Endodermal cell (in vitro differentiated cells): ENCODE measurements at regions not wholly inside any gene's neighbourhood (a gene's known extent, or its start where the extent isn't known, plus 50 kb on each side); places are given as distances from the start of the nearest gene placed in this dataset.

Experiments
- DNase-seq: peaks from one replicate; pipeline ENCODE4 v3.0.0-alpha.2; 2017
- H3K27ac ChIP-seq: 2 replicates; pipeline ENCODE4 v1.5.1; 2013; ENCODE audit warnings: mild to moderate bottlenecking, low read depth, low read length, moderate library complexity
- H3K27me3 ChIP-seq: 2 replicates; pipeline ENCODE4 v1.6.1; 2013; ENCODE audit warnings: mild to moderate bottlenecking, low read length, moderate library complexity; ENCODE audit not compliant: insufficient read depth, control insufficient read depth, poor library complexity, severe bottlenecking
- H3K36me3 ChIP-seq: 2 replicates; pipeline ENCODE4 v1.7.0; 2013; ENCODE audit warnings: mild to moderate bottlenecking, low read length, moderate library complexity; ENCODE audit not compliant: control insufficient read depth, insufficient read depth
- H3K4me1 ChIP-seq: one replicate; pipeline ENCODE4 v1.7.0; 2013; ENCODE audit warnings: low read length; ENCODE audit not compliant: control insufficient read depth, insufficient read depth
- H3K4me3 ChIP-seq: 2 replicates; pipeline ENCODE4 v1.5.1; 2013; ENCODE audit warnings: mild to moderate bottlenecking, low read length, moderate library complexity
- H3K9ac ChIP-seq: 2 replicates; pipeline ENCODE4 v1.6.1; 2013; ENCODE audit warnings: mild to moderate bottlenecking, low read length, moderate library complexity; ENCODE audit not compliant: poor library complexity, severe bottlenecking; ENCODE audit errors: extremely low read depth
- H3K9me3 ChIP-seq: 2 replicates; pipeline ENCODE4 v1.6.1; 2013; ENCODE audit warnings: mild to moderate bottlenecking, low read length, moderate library complexity; ENCODE audit not compliant: control insufficient read depth
- H3K27ac Mint-ChIP-seq: 2 replicates; pipeline ENCODE4 v1.8.0; 2020; ENCODE audit warnings: mixed read lengths
- H3K27me3 Mint-ChIP-seq: 2 replicates; pipeline ENCODE4 v1.8.0; 2021; ENCODE audit warnings: mild to moderate bottlenecking, mixed read lengths; ENCODE audit not compliant: insufficient read depth
- H3K36me3 Mint-ChIP-seq: 2 replicates; pipeline ENCODE4 v1.8.0; 2020; ENCODE audit warnings: low read depth, mixed read lengths
- H3K4me1 Mint-ChIP-seq: 2 replicates; pipeline ENCODE4 v1.8.0; 2020; ENCODE audit warnings: mixed read lengths
- H3K4me3 Mint-ChIP-seq: 2 replicates; pipeline ENCODE4 v1.8.0; 2020; ENCODE audit warnings: mild to moderate bottlenecking, moderate library complexity, mixed read lengths
- H3K9me3 Mint-ChIP-seq: 2 replicates; pipeline ENCODE4 v1.8.0; 2020; ENCODE audit warnings: mild to moderate bottlenecking, mixed read lengths
- CTCF ChIP-seq: fragments of 200-600 bp; sonication (generic); conservative IDR thresholded peaks from 2 replicates; pipeline ENCODE4 v1.5.0; 2021; ENCODE audit warnings: antibody characterized with exemption, mild to moderate bottlenecking
- WGBS, 2 experiments: methylation state at CpG; one replicate each; pipeline versions ENCODE4 v1.1.5 to v1.1.7; 2013; ENCODE audit warnings: missing lambda C conversion rate in 2 of 2, mixed read lengths in 1 of 2; ENCODE audit not compliant: insufficient coverage in 1 of 2, insufficient read length in 1 of 2; 5-methylcytosine and 5-hydroxymethylcytosine counted together

GRCh38 chr9:78892769-78893168, 595.8 kb downstream of the PSAT1 start:
- no peak for DNase-seq
- no peak for TF ChIP-seq CTCF
- no peaks in the 10 kb centered on the region for H3K36me3 ChIP-seq
- Mint-ChIP-seq H3K27ac (no peak overlapping the region), H3K9me3 (peaks cover 6% of the 10 kb centered on the region), H3K4me1 (no peaks in the 10 kb centered on the region), H3K36me3 (no peaks in the 10 kb centered on the region), H3K27me3 (no peaks in the 10 kb centered on the region), H3K4me3 (no peak overlapping the region)
- H3K27ac ChIP-seq = no peak overlapping the region
- no peak overlapping the region for H3K9ac ChIP-seq
- H3K4me1 ChIP-seq = no peaks in the 10 kb centered on the region
- H3K27me3 ChIP-seq = no peaks in the 10 kb centered on the region
- H3K4me3 ChIP-seq = no peak overlapping the region
- H3K9me3 ChIP-seq = no peaks in the 10 kb centered on the region

GRCh38 chr9:78893774-78894401, 597.0 kb downstream of the PSAT1 start:
- Mint-ChIP-seq H3K4me3 (no peak overlapping the region), H3K27ac (no peak overlapping the region), H3K9me3 (peaks cover 6% of the 10 kb centered on the region), H3K4me1 (no peaks in the 10 kb centered on the region), H3K27me3 (no peaks in the 10 kb centered on the region), H3K36me3 (no peaks in the 10 kb centered on the region)
- 95 to 100% methylated on average over 1 to 2 of the region's 2 CpGs for whole genome bisulfite sequencing, 2 experiments
- H3K9ac ChIP-seq = no peak overlapping the region
- H3K4me1 ChIP-seq = no peaks in the 10 kb centered on the region
- TF ChIP-seq CTCF = no peak
- no peaks in the 10 kb centered on the region for H3K36me3 ChIP-seq
- no peak overlapping the region for H3K4me3 ChIP-seq
- no peaks in the 10 kb centered on the region for H3K9me3 ChIP-seq
- H3K27me3 ChIP-seq = no peaks in the 10 kb centered on the region
- DNase-seq = no peak
- H3K27ac ChIP-seq = no peak overlapping the region

GRCh38 chr9:78896479-78896878, 599.6 kb downstream of the PSAT1 start:
- Histone ChIP-seq H3K4me3 (no peak overlapping the region), H3K9ac (no peak overlapping the region), H3K27ac (no peak overlapping the region), H3K9me3 (no peaks in the 10 kb centered on the region), H3K36me3 (no peaks in the 10 kb centered on the region), H3K27me3 (no peaks in the 10 kb centered on the region), H3K4me1 (no peaks in the 10 kb centered on the region)
- WGBS, 2 experiments = 100% methylated on average over 1 of the region's 1 CpG; no CpG with 5 or more reads in 1 of the 2 experiments
- DNase-seq = no peak
- Mint-ChIP-seq H3K27me3 (no peaks in the 10 kb centered on the region), H3K4me3 (no peak overlapping the region), H3K4me1 (no peaks in the 10 kb centered on the region), H3K9me3 (no peaks in the 10 kb centered on the region), H3K36me3 (no peaks in the 10 kb centered on the region), H3K27ac (no peak overlapping the region)
- no peak for TF ChIP-seq CTCF
